ENCODE measurements at regions not wholly inside any gene's neighbourhood (a gene's known extent, or its start where the extent isn't known, plus 50 kb on each side); places are given as distances from the start of the nearest gene placed in this dataset.

DNA sequence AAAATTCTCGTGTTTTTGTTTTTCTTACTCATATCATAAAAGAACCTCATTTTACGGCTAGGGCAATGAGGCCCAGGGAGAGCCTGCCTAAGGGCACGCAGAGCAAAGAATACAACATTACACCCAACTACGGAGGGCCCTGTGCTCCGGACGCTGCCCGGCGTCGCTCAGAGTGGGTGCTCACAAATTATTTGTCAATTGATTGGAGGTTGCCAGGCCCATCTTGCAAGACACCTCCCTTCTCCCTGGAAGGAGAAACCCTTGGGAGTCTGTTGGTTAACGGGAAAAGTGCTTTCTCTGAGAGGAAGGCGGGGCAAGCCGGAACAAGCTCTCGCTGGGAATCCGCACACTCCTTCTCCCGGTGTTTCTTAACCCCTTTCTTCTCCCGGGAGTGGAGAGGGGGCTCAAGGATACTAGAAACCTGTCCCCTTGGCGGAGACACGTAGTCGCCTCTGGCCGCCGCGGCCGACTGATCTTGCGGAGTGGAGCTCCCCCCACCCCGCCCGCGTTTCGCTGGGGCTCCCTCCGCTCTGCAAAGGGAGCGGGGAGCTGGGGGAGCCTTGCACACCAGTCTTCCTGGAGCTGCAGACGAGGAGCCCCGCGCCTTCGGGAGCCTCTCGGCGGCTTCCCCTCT, 599.3 kb upstream of the SGCD start:
- TF ChIP-seq, protein P1, sequence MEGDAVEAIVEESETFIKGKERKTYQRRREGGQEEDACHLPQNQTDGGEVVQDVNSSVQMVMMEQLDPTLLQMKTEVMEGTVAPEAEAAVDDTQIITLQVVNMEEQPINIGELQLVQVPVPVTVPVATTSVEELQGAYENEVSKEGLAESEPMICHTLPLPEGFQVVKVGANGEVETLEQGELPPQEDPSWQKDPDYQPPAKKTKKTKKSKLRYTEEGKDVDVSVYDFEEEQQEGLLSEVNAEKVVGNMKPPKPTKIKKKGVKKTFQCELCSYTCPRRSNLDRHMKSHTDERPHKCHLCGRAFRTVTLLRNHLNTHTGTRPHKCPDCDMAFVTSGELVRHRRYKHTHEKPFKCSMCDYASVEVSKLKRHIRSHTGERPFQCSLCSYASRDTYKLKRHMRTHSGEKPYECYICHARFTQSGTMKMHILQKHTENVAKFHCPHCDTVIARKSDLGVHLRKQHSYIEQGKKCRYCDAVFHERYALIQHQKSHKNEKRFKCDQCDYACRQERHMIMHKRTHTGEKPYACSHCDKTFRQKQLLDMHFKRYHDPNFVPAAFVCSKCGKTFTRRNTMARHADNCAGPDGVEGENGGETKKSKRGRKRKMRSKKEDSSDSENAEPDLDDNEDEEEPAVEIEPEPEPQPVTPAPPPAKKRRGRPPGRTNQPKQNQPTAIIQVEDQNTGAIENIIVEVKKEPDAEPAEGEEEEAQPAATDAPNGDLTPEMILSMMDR (IDR thresholded peaks at IDR 0.05), result no peak
- TF ChIP-seq POLR2A (IDR thresholded peaks at IDR 0.05) (no peak), POLR2AphosphoS5 (IDR thresholded peaks at IDR 0.05) (no peak)
